SK-N-SH treated with all-trans-retinoic acid at 6 μM for 48 hours (cell line): ENCODE measurements at regions not wholly inside any gene's neighbourhood (a gene's known extent, or its start where the extent isn't known, plus 50 kb on each side); places are given as distances from the start of the nearest gene placed in this dataset.

ENCODE experiments used
- ARNTL ChIP-seq: fragments of 450-650 bp; formaldehyde crosslinking; IDR thresholded peaks from 2 replicates; pipeline ENCODE4 v1.5.0; 2020; ENCODE audit warnings: low read depth, mild to moderate bottlenecking, moderate library complexity, borderline replicate concordance
- CREB5 ChIP-seq: fragments of 250-450 bp; sonication (Bioruptor Pico); IDR thresholded peaks from 2 replicates; pipeline ENCODE4 v1.5.1; 2020; ENCODE audit warnings: low read depth, mild to moderate bottlenecking, moderate library complexity
- CSDC2 ChIP-seq: fragments of 250-450 bp; sonication (Bioruptor Pico); IDR thresholded peaks from 2 replicates; pipeline ENCODE4 v1.5.0; 2020; ENCODE audit warnings: mild to moderate bottlenecking, moderate library complexity
- CSRNP3 ChIP-seq: fragments of 250-450 bp; sonication (Bioruptor Pico); IDR thresholded peaks from 2 replicates; pipeline ENCODE4 v1.5.1; 2021; ENCODE audit warnings: mild to moderate bottlenecking, moderate library complexity
- OSR1 ChIP-seq: fragments of 250-450 bp; sonication (Bioruptor Pico); IDR thresholded peaks from 2 replicates; pipeline ENCODE4 v1.8.0; 2022; ENCODE audit warnings: moderate library complexity, mild to moderate bottlenecking, inconsistent platforms
- PATZ1 ChIP-seq: fragments of 250-450 bp; sonication (Bioruptor Pico); IDR thresholded peaks from 2 replicates; pipeline ENCODE4 v1.8.0; 2020; ENCODE audit warnings: mild to moderate bottlenecking, moderate library complexity, borderline replicate concordance
- POU6F1 ChIP-seq: fragments of 250-450 bp; sonication (Bioruptor Pico); IDR thresholded peaks from 2 replicates; pipeline ENCODE4 v1.8.0; 2021; ENCODE audit warnings: low read depth, mild to moderate bottlenecking, moderate library complexity, borderline replicate concordance
- TOX ChIP-seq: fragments of 250-450 bp; sonication (Bioruptor Pico); IDR thresholded peaks from 2 replicates; pipeline ENCODE4 v1.8.0; 2021; ENCODE audit warnings: mild to moderate bottlenecking, moderate library complexity, borderline replicate concordance
- ZC3H10 ChIP-seq: fragments of 250-450 bp; sonication (Bioruptor Pico); IDR thresholded peaks from 2 replicates; pipeline ENCODE4 v1.5.1; 2021; ENCODE audit warnings: mild to moderate bottlenecking, moderate library complexity
- ZFP3 ChIP-seq: fragments of 250-450 bp; sonication (Bioruptor Pico); IDR thresholded peaks from 2 replicates; pipeline ENCODE4 v1.5.0; 2020; ENCODE audit warnings: mild to moderate bottlenecking, moderate library complexity
- ZNF565 ChIP-seq: fragments of 450-650 bp; formaldehyde crosslinking; conservative IDR thresholded peaks from 2 replicates; pipeline ENCODE4 v1.5.0; 2020; ENCODE audit warnings: low read depth, mild to moderate bottlenecking, moderate library complexity
- ZNF70 ChIP-seq: fragments of 450-650 bp; formaldehyde crosslinking; IDR thresholded peaks from 2 replicates; pipeline ENCODE4 v1.5.0; 2020; ENCODE audit warnings: mild to moderate bottlenecking, moderate library complexity

- TF ChIP-seq ZNF565 (CRISPR knock-in tag) (no peak), PATZ1 (CRISPR knock-in tag) (no peak), TOX (CRISPR knock-in tag) (no peak), ZNF70 (CRISPR knock-in tag) (no peak), OSR1 (CRISPR knock-in tag) (no peak), POU6F1 (CRISPR knock-in tag) (no peak), ARNTL (CRISPR knock-in tag) (no peak), CSDC2 (CRISPR knock-in tag) (no peak), CREB5 (CRISPR knock-in tag) (no peak), ZFP3 (CRISPR knock-in tag) (no peak), CSRNP3 (CRISPR knock-in tag) (no peak), ZC3H10 (CRISPR knock-in tag) (no peak)
These were observed 167.7 kb upstream of the WSCD1 start for GRCh38 chr17:5902181-5903140.
